Gastrocnemius medialis (tissue), 4 donors: ENCODE measurements at regions not wholly inside any gene's neighbourhood (a gene's known extent, or its start where the extent isn't known, plus 50 kb on each side); places are given as distances from the start of the nearest gene placed in this dataset.

Experiments
- ATAC-seq, 2 donors: fragments of 150-250 bp; one replicate each; pipeline ENCODE4 v1.9.1; 2016
- DNase-seq, 2 donors: peaks; one replicate each; pipeline ENCODE4 v3.0.0-alpha.2; 2019
- H3K27ac ChIP-seq, 4 donors: fragments of 200-600 bp; sonication (generic); 1 replicate in 1 of 4; 2 replicates in 3 of 4; pipeline ENCODE4 v1.5.1; 2016 to 2018; ENCODE audit warnings: mild to moderate bottlenecking in 2 of 4, moderate library complexity in 1 of 4
- H3K27me3 ChIP-seq, 3 donors: fragments of 200-600 bp; sonication (generic) in 2 of 3; 1 replicate in 1 of 3; 2 replicates in 2 of 3; pipeline versions ENCODE4 v1.5.1 to v1.6.0; 2016 to 2019; ENCODE audit warnings: mild to moderate bottlenecking in 1 of 3, moderate library complexity in 1 of 3
- H3K36me3 ChIP-seq, 2 donors: fragments of 200-600 bp; sonication (generic) in 1 of 2; one replicate each; pipeline ENCODE4 v1.5.1; 2017 to 2018
- H3K4me1 ChIP-seq, 2 donors: fragments of 200-600 bp; sonication (generic) in 1 of 2; one replicate each; pipeline ENCODE4 v1.5.1; 2016 to 2017; ENCODE audit warnings: mild to moderate bottlenecking in 2 of 2
- H3K4me3 ChIP-seq, 4 donors: fragments of 200-600 bp; sonication (generic) in 3 of 4; 1 replicate in 1 of 4; 2 replicates in 3 of 4; pipeline ENCODE4 v1.5.1; 2016 to 2019; ENCODE audit warnings: mild to moderate bottlenecking in 2 of 4
- H3K9me3 ChIP-seq, 3 donors: fragments of 200-600 bp; sonication (generic) in 2 of 3; 1 replicate in 1 of 3; 2 replicates in 2 of 3; pipeline ENCODE4 v1.5.1; 2016 to 2019
- POLR2A ChIP-seq, 2 donors: fragments of 450-650 bp; IDR thresholded peaks; one replicate each; pipeline ENCODE4 v1.6.1; 2017; ENCODE audit warnings: antibody characterized with exemption in 2 of 2, mild to moderate bottlenecking in 2 of 2, moderate library complexity in 2 of 2
- in situ Hi-C, 4 donors: fragments of 200-750 bp; cut with MboI; loops; one replicate each; pipeline versions ENCODE4 v1.15.0 to v1.8.0; 2017; ENCODE audit warnings: low sequenced_read_pairs in 4 of 4
- intact Hi-C: fragments of 100-400 bp; cut with DNase I; formaldehyde crosslinking; loops from one replicate; pipeline ENCODE4 v1.15.1; 2023; ENCODE audit warnings: low total_unique reads
- TF ChIP-seq, protein P1 (sequence below), 5 experiments: fragments of 450-650 bp in 3 of 5; fragments of 200-600 bp in 2 of 5; sonication (generic) in 2 of 5; IDR thresholded peaks in 4 of 5; conservative IDR thresholded peaks in 1 of 5; 1 replicate in 4 of 5; 2 replicates in 1 of 5; pipeline ENCODE4 v1.5.1; 2016 to 2019; ENCODE audit warnings: antibody characterized with exemption in 5 of 5, mild to moderate bottlenecking in 3 of 5, moderate library complexity in 3 of 5

DNA sequence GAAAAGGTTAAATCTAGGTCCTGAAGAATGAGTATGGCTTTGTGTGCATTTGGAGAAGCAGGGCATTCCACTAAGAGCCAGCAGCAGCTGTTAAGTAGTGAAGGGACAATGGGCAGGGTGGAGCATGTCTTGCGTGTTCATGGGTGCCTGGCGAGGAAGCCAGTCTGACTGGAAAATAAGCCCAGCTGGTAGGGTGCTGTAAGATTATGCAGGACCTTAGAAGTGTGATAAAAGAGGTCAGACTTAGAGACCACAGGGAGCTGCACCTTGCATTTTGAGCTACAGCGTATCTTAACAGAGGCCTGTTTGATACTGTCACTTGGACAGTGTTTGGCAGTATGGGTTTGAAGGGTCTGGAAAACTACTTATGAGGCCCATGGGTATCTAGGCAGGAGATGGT lies 131.7 kb upstream of the ELL2 start:
- no peak overlapping the region for H3K27ac ChIP-seq
- no peaks in the 10 kb centered on the region for H3K9me3 ChIP-seq
- H3K4me1 ChIP-seq: peaks cover 8 to 14% of the 10 kb centered on the region in 2 donors
- intact Hi-C loops (no loop called here), in situ Hi-C loops (no loop called here)
- no peak for ATAC-seq
- no peak for DNase-seq
- no peaks in the 10 kb centered on the region for H3K36me3 ChIP-seq
- no peak overlapping the region for H3K4me3 ChIP-seq
- no peaks in the 10 kb centered on the region for H3K27me3 ChIP-seq
- TF ChIP-seq POLR2A (IDR thresholded peaks at IDR 0.05): no peak
- TF ChIP-seq, protein P1, sequence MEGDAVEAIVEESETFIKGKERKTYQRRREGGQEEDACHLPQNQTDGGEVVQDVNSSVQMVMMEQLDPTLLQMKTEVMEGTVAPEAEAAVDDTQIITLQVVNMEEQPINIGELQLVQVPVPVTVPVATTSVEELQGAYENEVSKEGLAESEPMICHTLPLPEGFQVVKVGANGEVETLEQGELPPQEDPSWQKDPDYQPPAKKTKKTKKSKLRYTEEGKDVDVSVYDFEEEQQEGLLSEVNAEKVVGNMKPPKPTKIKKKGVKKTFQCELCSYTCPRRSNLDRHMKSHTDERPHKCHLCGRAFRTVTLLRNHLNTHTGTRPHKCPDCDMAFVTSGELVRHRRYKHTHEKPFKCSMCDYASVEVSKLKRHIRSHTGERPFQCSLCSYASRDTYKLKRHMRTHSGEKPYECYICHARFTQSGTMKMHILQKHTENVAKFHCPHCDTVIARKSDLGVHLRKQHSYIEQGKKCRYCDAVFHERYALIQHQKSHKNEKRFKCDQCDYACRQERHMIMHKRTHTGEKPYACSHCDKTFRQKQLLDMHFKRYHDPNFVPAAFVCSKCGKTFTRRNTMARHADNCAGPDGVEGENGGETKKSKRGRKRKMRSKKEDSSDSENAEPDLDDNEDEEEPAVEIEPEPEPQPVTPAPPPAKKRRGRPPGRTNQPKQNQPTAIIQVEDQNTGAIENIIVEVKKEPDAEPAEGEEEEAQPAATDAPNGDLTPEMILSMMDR (IDR thresholded peaks at IDR 0.05 in 4 of 5, conservative IDR thresholded peaks at IDR 0.05 in 1 of 5): no peak

DNA sequence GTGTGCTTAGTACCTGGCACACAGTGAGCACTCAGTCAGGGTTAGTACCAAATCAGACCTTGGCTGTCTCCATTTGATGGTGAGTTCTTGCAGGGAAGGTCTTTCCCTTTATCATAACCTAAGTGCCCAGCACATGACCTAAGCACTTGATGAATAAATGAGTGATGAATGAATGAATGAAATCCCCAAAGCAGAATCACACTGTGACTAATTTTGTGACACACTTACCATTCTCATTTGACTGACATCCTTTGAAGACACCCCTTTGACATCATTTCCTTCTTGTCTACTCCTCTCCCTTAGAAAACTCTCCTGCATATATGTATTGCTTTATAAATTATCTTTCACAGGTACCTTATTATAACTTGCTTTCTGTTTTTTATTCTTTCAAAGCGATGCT lies 130.2 kb upstream of the ELL2 start:
- H3K4me3 ChIP-seq: no peak overlapping the region
- no peak for ATAC-seq
- in situ Hi-C loops: no loop called here
- no peak for DNase-seq
- H3K36me3 ChIP-seq: no peaks in the 10 kb centered on the region
- no peaks in the 10 kb centered on the region for H3K27me3 ChIP-seq
- H3K9me3 ChIP-seq: no peaks in the 10 kb centered on the region
- intact Hi-C loops: no loop called here
- peaks cover 8 to 14% of the 10 kb centered on the region in 2 donors for H3K4me1 ChIP-seq
- TF ChIP-seq, protein P1 (IDR thresholded peaks at IDR 0.05 in 4 of 5, conservative IDR thresholded peaks at IDR 0.05 in 1 of 5): no peak
- TF ChIP-seq POLR2A (IDR thresholded peaks at IDR 0.05): no peak
- H3K27ac ChIP-seq: no peak overlapping the region

DNA sequence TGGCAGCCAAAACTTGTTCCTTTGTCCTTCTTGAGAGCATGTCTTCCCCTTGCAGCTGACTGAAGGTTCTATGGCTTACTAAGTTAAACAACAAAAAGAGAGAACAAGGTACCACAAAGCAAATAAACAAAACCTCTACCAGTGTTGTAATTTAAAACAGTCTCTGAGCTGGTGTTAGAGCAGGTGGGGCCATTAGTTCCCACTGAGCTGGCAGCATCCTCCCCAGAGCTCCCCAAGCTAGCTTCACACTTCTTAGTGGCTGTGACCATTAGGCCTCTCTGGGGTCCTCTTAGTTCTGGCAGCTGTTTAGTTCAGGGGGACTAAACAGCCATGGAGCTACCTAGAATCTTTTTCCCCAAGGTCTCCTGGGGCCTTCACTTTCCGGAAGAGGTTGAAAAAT lies 128.6 kb upstream of the ELL2 start:
- Histone ChIP-seq H3K4me1 (peaks cover 7 to 14% of the 10 kb centered on the region in 2 donors), H3K27me3 (no peaks in the 10 kb centered on the region), H3K27ac (no peak overlapping the region), H3K9me3 (no peaks in the 10 kb centered on the region), H3K4me3 (no peak overlapping the region), H3K36me3 (no peaks in the 10 kb centered on the region)
- ATAC-seq: no peak
- in situ Hi-C loops (no loop called here), intact Hi-C loops (no loop called here)
- no peak for DNase-seq
- TF ChIP-seq, protein P1 (IDR thresholded peaks at IDR 0.05 in 4 of 5, conservative IDR thresholded peaks at IDR 0.05 in 1 of 5): no peak
- no peak for TF ChIP-seq POLR2A (IDR thresholded peaks at IDR 0.05)

DNA sequence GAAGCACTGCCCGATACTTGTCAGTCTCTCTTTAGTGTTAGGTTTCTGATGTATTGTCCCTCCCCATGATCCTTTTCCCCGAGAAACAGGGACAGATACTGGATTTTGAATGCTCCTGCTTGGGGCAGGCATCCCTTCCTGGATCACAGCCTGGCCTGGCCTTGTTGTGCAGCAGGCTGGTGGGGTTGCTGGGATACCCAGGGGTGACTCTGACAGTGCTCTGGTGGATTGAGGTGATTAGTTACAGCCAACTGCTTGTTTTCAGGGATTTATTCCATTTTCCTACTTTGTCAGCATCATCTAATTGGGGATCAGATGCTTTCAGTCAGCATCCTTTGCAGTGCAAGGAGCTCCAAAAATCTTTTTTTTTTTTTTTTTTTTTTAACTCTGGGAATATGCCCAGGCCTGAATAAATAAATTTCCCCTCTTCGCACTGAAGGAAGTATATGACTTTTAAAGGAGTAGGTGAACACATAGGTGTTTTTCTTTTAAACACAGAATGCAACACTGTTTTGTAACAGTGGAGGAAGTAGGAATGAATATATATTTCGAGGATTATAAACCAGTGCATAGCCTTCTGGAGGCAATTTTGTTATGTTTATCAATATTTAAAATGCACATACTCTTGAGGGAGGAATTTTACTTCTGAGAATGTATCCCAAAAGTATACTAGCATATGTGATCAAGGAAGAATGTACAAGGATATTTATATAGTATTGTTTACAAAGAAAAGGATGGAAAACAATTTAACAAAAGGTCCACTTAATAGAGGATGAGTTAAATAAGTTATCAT lies 127.3 kb upstream of the ELL2 start:
- Histone ChIP-seq H3K36me3 (no peaks in the 10 kb centered on the region), H3K4me3 (no peak overlapping the region), H3K9me3 (no peaks in the 10 kb centered on the region), H3K27ac (no peak overlapping the region), H3K4me1 (peaks cover 0 to 3% of the 10 kb centered on the region in 2 donors), H3K27me3 (no peaks in the 10 kb centered on the region)
- ATAC-seq: no peak
- DNase-seq: no peak
- no peak for TF ChIP-seq POLR2A (IDR thresholded peaks at IDR 0.05)
- TF ChIP-seq, protein P1 (IDR thresholded peaks at IDR 0.05 in 4 of 5, conservative IDR thresholded peaks at IDR 0.05 in 1 of 5): no peak
- intact Hi-C loops (no loop called here), in situ Hi-C loops (no loop called here)

DNA sequence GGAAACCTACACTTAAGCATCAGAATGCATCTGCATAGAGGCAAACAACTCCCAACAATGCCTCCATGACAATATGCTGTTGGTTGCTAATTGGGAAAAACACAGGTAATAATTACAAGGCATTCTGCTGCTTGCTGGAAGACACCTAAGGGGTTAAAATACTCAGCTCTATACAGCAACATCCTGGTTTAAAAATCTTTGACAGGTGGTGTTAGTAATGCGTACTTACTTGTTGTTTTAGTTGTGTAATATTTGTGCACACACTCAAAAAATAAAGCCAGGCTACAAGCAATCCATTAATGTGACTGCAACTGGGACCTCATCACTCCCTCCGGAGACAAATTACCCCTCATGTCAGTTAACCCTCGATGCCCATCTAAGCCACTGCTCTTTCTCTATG lies 126.3 kb upstream of the ELL2 start:
- Histone ChIP-seq H3K36me3 (no peaks in the 10 kb centered on the region), H3K27me3 (no peaks in the 10 kb centered on the region), H3K27ac (no peak overlapping the region), H3K4me3 (no peak overlapping the region), H3K4me1 (no peaks in the 10 kb centered on the region), H3K9me3 (no peaks in the 10 kb centered on the region)
- in situ Hi-C loops (no loop called here), intact Hi-C loops (no loop called here)
- TF ChIP-seq, protein P1 (IDR thresholded peaks at IDR 0.05 in 4 of 5, conservative IDR thresholded peaks at IDR 0.05 in 1 of 5): no peak
- TF ChIP-seq POLR2A (IDR thresholded peaks at IDR 0.05): no peak
- DNase-seq (no peak), ATAC-seq (no peak)
